ENCODE measurements at regions not wholly inside any gene's neighbourhood (a gene's known extent, or its start where the extent isn't known, plus 50 kb on each side); places are given as distances from the start of the nearest gene placed in this dataset.

- TF ChIP-seq, protein P1, sequence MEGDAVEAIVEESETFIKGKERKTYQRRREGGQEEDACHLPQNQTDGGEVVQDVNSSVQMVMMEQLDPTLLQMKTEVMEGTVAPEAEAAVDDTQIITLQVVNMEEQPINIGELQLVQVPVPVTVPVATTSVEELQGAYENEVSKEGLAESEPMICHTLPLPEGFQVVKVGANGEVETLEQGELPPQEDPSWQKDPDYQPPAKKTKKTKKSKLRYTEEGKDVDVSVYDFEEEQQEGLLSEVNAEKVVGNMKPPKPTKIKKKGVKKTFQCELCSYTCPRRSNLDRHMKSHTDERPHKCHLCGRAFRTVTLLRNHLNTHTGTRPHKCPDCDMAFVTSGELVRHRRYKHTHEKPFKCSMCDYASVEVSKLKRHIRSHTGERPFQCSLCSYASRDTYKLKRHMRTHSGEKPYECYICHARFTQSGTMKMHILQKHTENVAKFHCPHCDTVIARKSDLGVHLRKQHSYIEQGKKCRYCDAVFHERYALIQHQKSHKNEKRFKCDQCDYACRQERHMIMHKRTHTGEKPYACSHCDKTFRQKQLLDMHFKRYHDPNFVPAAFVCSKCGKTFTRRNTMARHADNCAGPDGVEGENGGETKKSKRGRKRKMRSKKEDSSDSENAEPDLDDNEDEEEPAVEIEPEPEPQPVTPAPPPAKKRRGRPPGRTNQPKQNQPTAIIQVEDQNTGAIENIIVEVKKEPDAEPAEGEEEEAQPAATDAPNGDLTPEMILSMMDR (conservative IDR thresholded peaks at IDR 0.05): no peak
- TF ChIP-seq ZFX (IDR thresholded peaks at IDR 0.05): no peak
- no peak overlapping the region for H3K27ac ChIP-seq
These were observed 117.5 kb upstream of the MEIS1 start for GRCh38 chr2:66317268-66317890.

DNA sequence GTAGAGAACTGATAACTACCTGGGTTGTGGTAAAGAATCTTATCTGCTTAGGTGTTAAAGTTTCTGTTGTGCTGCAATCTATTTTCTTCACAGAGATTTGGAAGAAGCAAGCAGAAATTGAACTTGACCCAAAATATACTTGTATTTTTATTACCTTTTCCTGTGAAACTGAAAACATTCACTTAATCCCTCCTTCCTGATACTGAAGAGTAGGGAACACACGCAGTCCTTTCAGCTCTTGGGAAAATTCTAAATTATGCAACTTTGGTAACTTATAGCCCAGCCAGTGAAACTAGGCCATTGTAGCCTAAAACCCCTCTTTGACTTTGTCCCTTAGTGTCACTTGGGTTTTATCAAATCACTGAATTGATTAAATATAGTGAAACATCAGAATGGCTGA is 128.4 kb upstream of the MEIS1 start:
- TF ChIP-seq, protein P1 (conservative IDR thresholded peaks at IDR 0.05): no peak
- no peak for TF ChIP-seq ZFX (IDR thresholded peaks at IDR 0.05)
- H3K27ac ChIP-seq: no peak overlapping the region

DNA sequence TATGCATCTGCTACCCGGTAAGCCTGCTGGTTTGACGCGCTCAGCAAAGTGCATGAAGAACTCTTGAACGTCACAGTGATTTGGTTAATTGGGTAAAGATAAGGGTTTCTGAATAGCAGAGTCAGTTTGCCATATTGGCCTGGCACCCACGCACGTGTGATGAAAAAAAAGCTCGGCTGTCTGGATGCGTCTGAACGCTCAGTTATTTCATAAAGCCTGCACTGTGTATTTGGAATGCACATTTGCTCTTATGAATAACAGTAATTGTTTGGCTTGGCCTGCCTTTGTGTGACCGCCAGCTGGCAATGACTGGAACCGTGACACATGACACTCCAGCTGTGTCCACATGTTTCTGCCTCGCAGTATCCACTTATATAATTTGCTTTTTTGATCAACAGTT is 129.2 kb upstream of the MEIS1 start:
- H3K27ac ChIP-seq: no peak overlapping the region
- TF ChIP-seq ZFX (IDR thresholded peaks at IDR 0.05): no peak
- TF ChIP-seq, protein P1 (conservative IDR thresholded peaks at IDR 0.05): no peak

- no peak overlapping the region for H3K27ac ChIP-seq
- TF ChIP-seq ZFX (IDR thresholded peaks at IDR 0.05): no peak
- TF ChIP-seq, protein P1 (conservative IDR thresholded peaks at IDR 0.05): no peak
These were observed 131.5 kb upstream of the MEIS1 start for GRCh38 chr2:66303471-66303870.

DNA sequence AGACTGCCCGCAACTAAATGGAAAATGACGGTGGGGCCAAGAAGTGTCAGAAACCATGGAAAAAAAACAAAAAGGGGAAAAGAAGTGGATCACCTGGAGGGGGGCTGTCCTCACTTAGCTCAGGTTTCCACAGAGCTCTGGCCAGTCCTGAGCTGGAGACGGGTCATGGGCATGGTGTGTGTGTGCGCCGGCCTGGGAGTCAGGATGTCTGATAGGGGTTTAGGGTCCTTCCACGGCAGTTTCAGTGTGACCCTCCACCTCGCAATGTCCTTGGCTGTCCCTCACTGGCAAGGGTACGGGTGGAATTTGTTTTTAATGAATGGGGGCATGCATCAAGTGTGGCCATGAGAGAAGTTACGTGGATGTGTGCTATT is 133.2 kb upstream of the MEIS1 start:
- TF ChIP-seq, protein P1 (conservative IDR thresholded peaks at IDR 0.05): no peak
- no peak for TF ChIP-seq ZFX (IDR thresholded peaks at IDR 0.05)
- H3K27ac ChIP-seq: no peak overlapping the region

DNA sequence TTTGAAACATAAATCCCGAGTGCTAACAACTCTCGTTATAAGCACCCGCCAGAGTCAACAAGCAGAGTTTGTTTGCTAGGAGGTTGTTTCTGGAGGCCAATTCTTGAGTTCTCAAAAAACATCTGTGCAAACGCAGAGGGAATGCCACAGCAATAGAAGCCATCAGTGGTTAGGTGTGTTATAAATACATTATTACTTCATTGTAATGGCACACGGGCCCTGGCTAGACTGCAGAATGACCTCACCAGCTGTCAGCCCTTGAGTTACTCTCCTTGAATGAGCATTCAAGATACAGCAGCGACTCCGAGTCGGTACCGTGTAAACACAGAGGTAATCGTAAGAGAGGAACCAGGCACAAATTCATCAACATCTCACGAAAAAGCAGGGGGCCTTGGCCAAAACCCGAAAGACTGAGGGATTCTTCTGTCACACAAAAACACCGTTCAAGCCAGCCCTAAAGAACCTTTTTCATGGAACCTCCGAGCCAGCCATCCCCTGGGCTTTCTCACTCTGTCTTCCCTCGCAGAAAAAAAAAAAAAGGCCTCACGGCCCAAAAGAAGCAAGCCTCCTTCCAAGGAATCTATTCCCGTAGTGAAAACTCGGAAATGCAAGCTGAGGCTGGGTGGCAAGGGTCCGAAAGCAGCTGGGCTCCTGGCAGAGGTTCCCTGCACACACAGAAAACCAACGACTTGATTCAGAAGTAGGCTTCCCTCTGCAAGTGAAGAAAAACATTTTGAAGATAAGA is 133.7 kb upstream of the MEIS1 start:
- H3K27ac ChIP-seq: no peak overlapping the region
- TF ChIP-seq, protein P1 (conservative IDR thresholded peaks at IDR 0.05): no peak

DNA sequence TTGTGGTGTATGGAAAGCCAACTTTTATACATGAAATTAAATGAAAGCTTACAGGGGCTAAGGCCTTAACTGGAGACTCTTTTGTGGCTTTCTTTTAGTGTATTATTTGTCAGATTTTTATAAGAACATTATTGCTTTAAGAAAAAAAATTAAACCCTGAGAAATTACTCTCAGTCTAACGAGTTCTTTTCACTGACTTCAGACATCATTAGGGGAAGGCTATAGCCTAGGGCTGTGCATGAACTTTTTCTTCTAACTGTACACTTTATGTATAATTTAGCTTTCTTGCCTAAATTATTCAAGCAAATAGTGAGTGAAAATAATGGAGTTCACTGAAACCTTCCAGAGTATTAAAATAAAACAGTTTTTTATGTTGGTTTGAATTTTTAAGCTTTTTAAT is 151.1 kb upstream of the MEIS1 start:
- no peak overlapping the region for H3K27ac ChIP-seq
- TF ChIP-seq, protein P1 (conservative IDR thresholded peaks at IDR 0.05): no peak
- TF ChIP-seq ZFX (IDR thresholded peaks at IDR 0.05): no peak

All from C4-2B (cell line).